Effector memory CD4-positive, alpha-beta T cell (primary cell): ENCODE measurements at regions not wholly inside any gene's neighbourhood (a gene's known extent, or its start where the extent isn't known, plus 50 kb on each side); places are given as distances from the start of the nearest gene placed in this dataset.

ENCODE experiments used
- DNase-seq, 3 donors: peaks; one replicate each; pipeline ENCODE4 v3.0.0-alpha.2; 2020
- H3K27ac ChIP-seq: 2 replicates; pipeline ENCODE4 v1.7.0; 2013; ENCODE audit warnings: mild to moderate bottlenecking, low read length, moderate library complexity; ENCODE audit not compliant: insufficient read depth, poor library complexity, severe bottlenecking
- H3K27me3 ChIP-seq: replicated peaks from 2 replicates; pipeline ENCODE4 v1.7.0; 2013; ENCODE audit warnings: mild to moderate bottlenecking, low read length; ENCODE audit not compliant: insufficient read depth, control insufficient read depth, poor library complexity, severe bottlenecking
- H3K36me3 ChIP-seq: 2 replicates; pipeline ENCODE4 v1.7.0; 2013; ENCODE audit warnings: mild to moderate bottlenecking, low read length, moderate library complexity; ENCODE audit not compliant: control insufficient read depth, insufficient read depth
- H3K4me1 ChIP-seq: 2 replicates; pipeline ENCODE4 v1.7.0; 2013; ENCODE audit warnings: low read length, mild to moderate bottlenecking; ENCODE audit not compliant: control insufficient read depth, insufficient read depth, poor library complexity, severe bottlenecking
- H3K4me3 ChIP-seq: 2 replicates; pipeline ENCODE4 v1.7.0; 2013; ENCODE audit warnings: low read length, low read depth, mild to moderate bottlenecking; ENCODE audit not compliant: insufficient read depth, poor library complexity, severe bottlenecking
- H3K9me3 ChIP-seq: 2 replicates; pipeline ENCODE4 v1.7.0; 2013; ENCODE audit warnings: mild to moderate bottlenecking, low read length, moderate library complexity; ENCODE audit not compliant: control insufficient read depth

DNA sequence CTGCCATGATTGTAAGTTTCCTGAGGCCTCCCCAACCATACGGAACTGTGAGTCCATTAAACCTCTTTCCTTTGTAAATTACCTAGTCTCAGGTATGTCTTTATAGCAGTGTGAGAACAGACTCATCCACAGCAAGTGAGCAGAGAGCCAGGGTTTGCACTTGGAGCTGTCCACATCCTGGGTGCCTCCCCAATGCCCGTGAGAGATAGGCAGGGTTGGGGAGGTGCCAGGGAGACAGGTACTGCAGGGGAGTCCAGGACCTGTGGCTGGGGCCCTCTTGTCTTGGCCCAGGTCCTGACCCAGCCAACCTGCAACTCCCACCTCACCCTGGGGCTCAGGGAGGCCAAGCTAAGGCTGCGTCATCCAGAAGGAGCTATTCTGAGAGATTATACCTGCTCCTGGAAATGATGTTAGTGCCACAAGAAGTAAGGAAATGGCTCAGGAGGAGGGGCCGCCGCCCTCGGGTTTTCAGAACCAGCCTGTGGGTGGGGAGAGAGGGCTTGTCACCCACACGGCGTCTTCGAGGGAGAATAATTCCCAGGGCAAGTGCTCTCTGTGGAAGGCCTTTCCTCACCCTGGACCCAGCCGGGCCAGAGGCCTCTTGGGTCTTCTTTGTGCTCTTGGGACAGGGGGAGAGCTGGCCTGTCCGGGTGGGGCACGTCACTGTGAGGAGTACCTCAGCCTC, 66.5 kb downstream of the ADRA2C start:
- Histone ChIP-seq H3K9me3 (no peaks in the 10 kb centered on the region), H3K27ac (no peak overlapping the region), H3K36me3 (no peaks in the 10 kb centered on the region), H3K27me3 (no peaks in the 10 kb centered on the region), H3K4me1 (no peaks in the 10 kb centered on the region), H3K4me3 (no peak overlapping the region)
- no peak for DNase-seq

DNA sequence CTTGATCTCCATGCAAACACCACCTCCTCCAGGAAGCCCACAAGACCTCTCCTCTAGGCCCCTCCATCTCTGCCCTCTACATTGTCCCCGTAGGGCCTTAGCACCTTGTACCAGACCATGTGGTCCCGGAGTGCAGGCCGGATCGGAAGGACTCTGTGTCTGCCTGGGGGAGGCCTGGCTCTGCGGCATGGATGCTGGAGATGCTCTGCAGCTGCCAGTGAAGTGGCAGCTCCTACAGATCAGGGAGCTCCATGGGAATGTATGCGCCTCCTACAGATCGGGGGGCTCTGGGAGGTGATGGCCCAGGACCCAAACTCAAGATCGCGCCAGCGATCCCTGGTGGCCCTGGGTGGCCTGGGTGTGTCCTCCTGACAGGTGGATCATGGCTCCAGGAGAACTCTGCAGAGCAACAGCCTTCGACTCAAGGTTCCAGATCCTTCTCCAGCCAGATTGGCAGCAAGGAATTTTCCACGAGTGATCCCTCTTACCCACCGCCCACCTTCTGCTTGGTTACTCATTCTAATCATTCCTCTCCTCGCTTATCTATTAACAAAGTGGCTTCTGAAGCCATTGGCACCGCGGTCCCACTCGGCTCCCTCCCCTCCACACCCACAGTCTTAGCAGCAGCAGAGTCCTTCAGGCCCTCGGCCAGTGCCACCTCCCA, 67.3 kb downstream of the ADRA2C start:
- Histone ChIP-seq H3K27me3 (no peaks in the 10 kb centered on the region), H3K36me3 (no peaks in the 10 kb centered on the region), H3K4me1 (no peaks in the 10 kb centered on the region)

DNA sequence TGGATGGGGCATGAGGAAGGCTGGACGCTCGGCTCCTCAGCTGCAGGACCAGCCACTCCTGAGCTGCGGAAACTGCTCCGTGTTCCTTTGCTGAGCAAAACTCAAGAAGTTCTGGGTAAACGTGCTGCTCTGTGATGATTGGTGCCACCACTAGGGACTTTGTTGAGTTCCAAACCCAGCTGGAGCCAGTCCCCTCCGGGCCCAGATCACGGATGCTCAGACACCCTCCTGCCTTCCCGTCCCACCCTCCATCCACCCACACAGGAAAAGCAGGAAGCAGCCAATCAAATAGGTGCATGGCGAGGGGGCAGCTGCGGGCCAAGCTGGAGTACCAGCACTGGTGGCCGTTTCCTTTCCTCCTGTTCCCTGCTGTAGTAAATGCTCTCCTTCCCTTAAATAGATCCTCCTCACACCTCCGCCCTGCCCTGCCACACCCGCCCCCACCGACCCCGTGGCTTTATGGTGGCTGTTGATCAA, 68.0 kb downstream of the ADRA2C start:
- Histone ChIP-seq H3K27ac (no peak overlapping the region), H3K9me3 (no peaks in the 10 kb centered on the region), H3K4me1 (no peaks in the 10 kb centered on the region), H3K27me3 (no peaks in the 10 kb centered on the region), H3K4me3 (no peak overlapping the region), H3K36me3 (no peaks in the 10 kb centered on the region)
- no peak for DNase-seq

More for the DNA sequence above, 67.3 kb downstream of the ADRA2C start:
- no peak for DNase-seq
- Histone ChIP-seq H3K9me3 (no peaks in the 10 kb centered on the region), H3K27ac (no peak overlapping the region), H3K4me3 (no peak overlapping the region)

DNA sequence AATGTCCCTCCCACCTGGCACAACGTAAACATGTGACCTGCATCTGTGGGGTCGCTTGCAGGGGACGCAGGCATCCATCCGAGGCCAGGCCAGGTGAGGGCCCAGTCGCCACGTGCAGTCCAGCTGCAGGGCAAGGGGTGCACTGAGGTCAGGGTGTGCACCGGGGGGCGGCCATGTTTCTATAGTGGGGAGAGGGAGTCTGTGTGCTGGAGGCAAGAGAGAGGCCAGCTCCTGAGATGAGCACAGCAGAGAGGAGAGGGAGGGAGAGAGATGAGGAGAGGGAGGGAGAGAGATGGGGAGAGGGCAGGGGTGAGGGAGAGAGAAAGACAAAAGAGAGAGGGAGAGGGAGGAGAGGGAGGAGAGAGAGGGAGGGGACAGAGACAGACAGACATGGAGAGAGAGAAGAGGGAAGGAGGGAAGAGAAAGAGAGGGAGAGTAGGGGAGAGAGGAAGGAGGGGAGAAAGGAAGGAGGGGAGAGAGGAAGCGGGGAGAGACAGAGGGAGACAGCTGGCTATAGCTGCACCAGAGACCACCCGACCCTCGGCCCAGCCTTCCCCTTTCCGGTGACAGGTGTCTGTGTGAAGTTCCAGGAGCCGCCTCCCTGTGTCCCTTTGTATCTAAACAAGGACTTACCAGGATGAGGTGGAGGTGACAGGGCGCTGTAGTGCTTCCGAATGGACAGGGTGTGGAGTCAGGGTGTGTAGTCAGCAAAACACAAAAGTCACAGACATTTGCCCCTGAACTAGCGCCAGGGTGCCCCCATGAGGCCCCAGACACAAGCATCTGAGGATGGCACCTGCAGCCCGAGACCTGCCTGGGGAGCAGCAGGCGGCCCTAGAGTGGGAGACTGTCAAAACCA, 68.7 kb downstream of the ADRA2C start:
- no peaks in the 10 kb centered on the region for H3K4me1 ChIP-seq
- no peak overlapping the region for H3K27ac ChIP-seq
- H3K4me3 ChIP-seq = no peak overlapping the region
- no peaks in the 10 kb centered on the region for H3K9me3 ChIP-seq
- no peaks in the 10 kb centered on the region for H3K36me3 ChIP-seq
- no peaks in the 10 kb centered on the region for H3K27me3 ChIP-seq
- DNase-seq = no peak

DNA sequence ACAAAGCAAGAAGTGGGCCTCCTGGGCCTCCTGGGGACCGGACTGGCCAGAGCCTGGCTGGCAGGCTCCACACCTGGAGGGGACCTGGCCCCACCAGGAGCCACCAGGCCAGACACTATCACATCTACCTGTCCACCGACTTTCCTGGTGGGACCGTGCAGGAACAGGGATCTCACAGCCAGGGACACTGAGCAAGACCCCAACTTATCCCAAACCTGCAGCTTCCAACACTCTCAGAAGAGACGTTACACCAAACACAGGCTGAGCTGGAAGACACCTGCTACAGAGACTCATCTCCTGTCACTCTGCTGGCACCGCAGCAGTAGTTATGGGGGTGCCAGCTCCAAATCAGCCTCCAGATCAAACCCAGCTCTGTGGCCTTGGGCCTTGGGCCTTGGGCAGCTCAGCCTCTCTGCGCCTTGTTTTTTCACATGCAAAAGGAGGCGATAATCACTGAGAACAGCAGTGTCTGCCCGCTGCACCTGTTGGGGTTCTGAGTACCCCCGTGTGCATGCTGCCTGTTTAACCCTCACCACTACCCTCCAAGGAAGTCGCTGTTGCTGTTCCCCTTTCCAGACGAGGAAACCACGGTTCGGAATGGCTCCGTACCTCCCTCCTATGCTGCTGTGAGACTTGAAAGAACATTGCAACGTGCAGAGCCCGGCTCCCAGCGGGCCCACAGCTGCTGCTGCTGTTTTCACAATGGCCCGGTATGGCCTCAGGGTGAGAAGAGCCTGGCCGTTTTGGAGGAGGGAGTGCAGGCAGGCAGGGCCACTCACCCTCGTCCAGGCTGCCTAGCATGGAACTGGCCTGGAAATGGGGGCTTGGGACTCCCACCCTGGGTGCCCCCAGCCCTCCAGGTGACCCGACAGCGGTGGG, 69.6 kb downstream of the ADRA2C start:
- Histone ChIP-seq H3K4me1 (no peaks in the 10 kb centered on the region), H3K4me3 (no peak overlapping the region), H3K36me3 (no peaks in the 10 kb centered on the region), H3K27ac (no peak overlapping the region), H3K9me3 (no peaks in the 10 kb centered on the region), H3K27me3 (no peaks in the 10 kb centered on the region)
- no peak for DNase-seq

DNA sequence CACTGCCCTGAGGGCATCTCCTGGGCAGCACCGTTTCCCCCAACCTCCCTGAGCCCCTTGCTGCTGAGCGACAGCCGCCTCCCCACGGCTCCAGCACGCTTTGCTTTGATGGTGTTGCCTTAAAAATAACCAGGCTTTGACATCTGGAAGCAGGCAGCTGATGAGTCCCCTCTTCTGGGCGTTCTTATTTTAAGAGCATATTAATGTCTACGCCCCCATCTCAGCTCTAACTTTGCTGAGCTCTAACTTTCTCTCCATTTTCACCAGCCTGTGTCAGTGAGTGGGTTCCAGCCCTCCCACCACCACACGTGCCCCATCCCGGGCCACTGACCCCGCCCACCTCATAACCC, 70.2 kb downstream of the ADRA2C start:
- no peaks in the 10 kb centered on the region for H3K27me3 ChIP-seq

DNA sequence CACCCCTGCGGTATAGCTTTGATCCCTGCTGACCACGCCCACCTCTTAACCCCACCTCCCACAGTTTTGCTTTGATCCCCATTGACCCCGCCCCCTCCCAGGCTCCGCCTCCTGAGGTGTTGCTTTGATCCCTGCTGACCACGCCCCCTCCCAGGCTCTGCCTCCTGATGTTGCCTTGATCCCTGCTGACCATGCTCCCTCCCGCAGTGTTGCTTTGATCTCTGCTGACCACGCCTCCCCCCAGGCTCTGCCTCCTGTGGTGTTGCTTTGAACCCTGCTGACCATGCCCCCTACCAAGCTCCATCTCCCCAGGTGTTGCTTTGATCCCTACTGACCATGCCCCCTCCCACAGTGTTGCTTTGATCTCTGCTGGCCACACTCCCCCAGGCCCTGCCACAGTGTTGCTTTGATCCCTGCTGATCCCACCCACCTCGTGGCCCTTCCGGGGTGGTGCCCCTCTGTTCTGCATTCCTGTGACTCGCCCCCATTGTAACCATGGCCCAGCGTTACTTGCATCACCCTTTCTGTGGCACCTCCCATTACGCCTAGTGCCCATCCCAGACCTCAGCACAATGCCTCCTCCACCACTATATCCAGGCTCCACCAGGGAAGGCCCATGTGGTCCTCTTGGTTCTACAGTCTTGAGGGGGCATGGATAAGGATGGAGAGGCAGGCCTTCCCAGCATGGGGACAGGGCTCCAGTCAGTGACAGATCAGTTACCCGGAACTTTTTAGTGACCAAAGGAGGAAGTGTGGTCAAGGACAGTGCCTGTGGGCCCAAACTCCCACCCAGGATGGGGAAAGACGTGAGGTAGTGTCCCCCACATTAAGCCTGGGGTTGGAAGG, 70.8 kb downstream of the ADRA2C start:
- no peaks in the 10 kb centered on the region for H3K27me3 ChIP-seq

More for the DNA sequence above, 70.2 kb downstream of the ADRA2C start:
- Histone ChIP-seq H3K9me3 (no peaks in the 10 kb centered on the region), H3K36me3 (no peaks in the 10 kb centered on the region), H3K4me1 (no peaks in the 10 kb centered on the region), H3K27ac (no peak overlapping the region), H3K4me3 (no peak overlapping the region)
- DNase-seq = no peak

DNA sequence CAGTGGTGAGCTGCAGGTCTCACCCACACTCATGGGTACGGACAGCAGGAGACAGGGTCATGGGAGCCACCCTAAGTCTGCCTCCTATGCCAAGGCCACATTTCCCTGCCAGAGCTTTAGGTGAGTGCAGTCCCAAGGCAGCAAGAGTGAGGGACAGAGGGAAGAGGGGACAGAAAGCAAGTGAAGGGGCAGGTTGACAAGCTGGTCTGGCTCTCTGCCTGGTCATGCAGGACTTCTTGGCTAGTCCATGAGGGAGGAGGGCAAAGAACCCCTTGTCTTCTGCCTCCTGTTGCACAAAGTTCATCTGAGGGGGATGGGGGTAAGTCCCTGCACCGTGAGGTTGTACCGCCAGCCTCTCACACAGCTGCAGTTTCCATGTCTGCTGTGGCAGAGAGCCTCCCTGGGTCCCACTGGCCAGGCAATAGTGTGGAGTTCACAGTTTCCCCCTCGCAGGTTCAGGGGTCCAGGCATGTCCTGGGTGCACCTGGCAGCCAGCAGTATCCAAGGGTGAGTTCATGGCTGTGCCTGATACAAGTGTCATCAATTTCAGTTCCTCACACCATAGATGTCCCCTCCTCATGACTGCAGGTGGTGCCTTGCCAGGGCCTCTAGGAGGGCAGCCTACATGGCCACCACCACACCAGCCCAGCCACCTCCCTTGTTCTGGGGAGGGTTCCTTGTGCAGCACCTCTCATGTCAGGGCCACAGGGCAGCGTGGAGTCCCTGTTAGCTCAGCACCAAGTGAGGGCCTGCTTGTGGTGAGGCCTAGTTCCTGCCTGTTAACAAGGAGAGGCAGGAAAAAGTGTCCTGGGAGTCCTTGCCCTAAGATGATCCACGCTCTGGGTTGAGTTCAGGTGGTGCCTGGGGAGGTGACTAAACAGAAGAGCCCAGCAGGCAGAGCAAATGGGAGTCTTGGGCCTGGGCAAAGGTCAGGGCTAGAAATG, 72.5 kb downstream of the ADRA2C start:
- Histone ChIP-seq H3K9me3 (no peaks in the 10 kb centered on the region), H3K36me3 (no peaks in the 10 kb centered on the region), H3K4me1 (no peaks in the 10 kb centered on the region), H3K27ac (no peak overlapping the region), H3K4me3 (no peak overlapping the region), H3K27me3 (no peaks in the 10 kb centered on the region)
- DNase-seq = no peak

More for the DNA sequence above, 70.8 kb downstream of the ADRA2C start:
- Histone ChIP-seq H3K9me3 (no peaks in the 10 kb centered on the region), H3K4me3 (no peak overlapping the region), H3K36me3 (no peaks in the 10 kb centered on the region), H3K27ac (no peak overlapping the region), H3K4me1 (no peaks in the 10 kb centered on the region)
- DNase-seq = no peak
